HEK293 (cell line): ENCODE measurements at regions not wholly inside any gene's neighbourhood (a gene's known extent, or its start where the extent isn't known, plus 50 kb on each side); places are given as distances from the start of the nearest gene placed in this dataset.

Experiments
- CTCF ChIA-PET: fragments of 350-600 bp; formaldehyde crosslinking; extraction: SDS; loops from one replicate; lab custom pipeline; 2021; ENCODE audit warnings: antibody characterized with exemption; lab: Yijun Ruan, JAX
- POLR2A ChIA-PET: fragments of 300-600 bp; formaldehyde crosslinking; extraction: SDS; loops from one replicate; lab custom pipeline; 2020; ENCODE audit warnings: antibody characterized with exemption, inconsistent platforms; lab: Yijun Ruan, JAX
- H3K27ac ChIP-seq: fragments of 200-500 bp; sonication (Bioruptor generic); 2 replicates; pipeline ENCODE4 v1.5.1; 2014; ENCODE audit warnings: low read depth, low read length, control low read depth, inconsistent platforms; ENCODE audit errors: extremely low read depth
- H3K36me3 ChIP-seq, 2 experiments: fragments of 200-500 bp in 1 of 2; sonication (Bioruptor generic) in 1 of 2; 1 replicate in 1 of 2; 2 replicates in 1 of 2; pipeline ENCODE4 v1.5.1; 2014 to 2017; ENCODE audit warnings: inconsistent platforms in 2 of 2, low read length in 2 of 2; ENCODE audit not compliant: control insufficient read depth in 2 of 2, insufficient read depth in 1 of 2
- H3K4me1 ChIP-seq: fragments of 200-500 bp; sonication (Bioruptor generic); 2 replicates; pipeline ENCODE4 v1.5.1; 2014; ENCODE audit warnings: mild to moderate bottlenecking, low read length, inconsistent platforms; ENCODE audit not compliant: control insufficient read depth, insufficient read depth
- H3K4me3 ChIP-seq: 2 replicates; pipeline ENCODE4 v1.5.1; 2011; ENCODE audit warnings: low read depth, mild to moderate bottlenecking, control low read depth, low read length, moderate library complexity
- H3K9me3 ChIP-seq: fragments of 200-500 bp; sonication (Bioruptor generic); 2 replicates; pipeline ENCODE4 v1.5.1; 2014; ENCODE audit warnings: low read depth, low read length, inconsistent platforms; ENCODE audit not compliant: control insufficient read depth, insufficient read depth
- GLIS2 ChIP-seq: fragments of 450-650 bp; formaldehyde crosslinking; IDR thresholded peaks from 2 replicates; pipeline ENCODE4 v1.5.1; 2016; ENCODE audit warnings: missing biosample characterization, missing genetic modification characterization
- REPIN1 ChIP-seq: fragments of 450-650 bp; formaldehyde crosslinking; IDR thresholded peaks from 2 replicates; pipeline ENCODE4 v1.5.1; 2017; ENCODE audit warnings: missing biosample characterization, missing genetic modification characterization, low read depth
- SCRT2 ChIP-seq: fragments of 450-650 bp; formaldehyde crosslinking; IDR thresholded peaks from 2 replicates; pipeline ENCODE4 v1.5.1; 2016; ENCODE audit warnings: missing biosample characterization, missing genetic modification characterization
- SETDB1 ChIP-seq: IDR thresholded peaks from one replicate; pipeline ENCODE4 v1.6.1; 2017; ENCODE audit warnings: mild to moderate bottlenecking, low read length, moderate library complexity, mixed read lengths; ENCODE audit not compliant: insufficient read length
- TRIM28 ChIP-seq: IDR thresholded peaks from 2 replicates; pipeline ENCODE4 v1.6.1; 2011; ENCODE audit warnings: low read length, control low read depth, borderline replicate concordance
- TSHZ1 ChIP-seq: fragments of 450-650 bp; formaldehyde crosslinking; IDR thresholded peaks from 2 replicates; pipeline ENCODE4 v1.5.1; 2016; ENCODE audit warnings: missing biosample characterization, missing genetic modification characterization, borderline replicate concordance
- ZFHX2 ChIP-seq: fragments of 450-650 bp; formaldehyde crosslinking; conservative IDR thresholded peaks from 2 replicates; pipeline ENCODE4 v1.5.1; 2016; ENCODE audit warnings: missing biosample characterization, missing genetic modification characterization
- ZNF132 ChIP-seq: fragments of 450-650 bp; formaldehyde crosslinking; IDR thresholded peaks from 2 replicates; pipeline ENCODE4 v1.5.1; 2017; ENCODE audit warnings: missing biosample characterization, missing genetic modification characterization, borderline replicate concordance
- ZNF324 ChIP-seq: fragments of 450-650 bp; formaldehyde crosslinking; IDR thresholded peaks from 2 replicates; pipeline ENCODE4 v1.5.1; 2016; ENCODE audit warnings: missing biosample characterization, missing genetic modification characterization
- ZNF394 ChIP-seq: fragments of 450-650 bp; formaldehyde crosslinking; IDR thresholded peaks from 2 replicates; pipeline ENCODE4 v1.5.1; 2016; ENCODE audit warnings: missing biosample characterization, missing genetic modification characterization, mild to moderate bottlenecking, moderate library complexity, borderline replicate concordance
- ZNF398 ChIP-seq: fragments of 450-650 bp; formaldehyde crosslinking; IDR thresholded peaks from 2 replicates; pipeline ENCODE4 v1.5.1; 2017; ENCODE audit warnings: missing biosample characterization, missing genetic modification characterization
- ZNF473 ChIP-seq: fragments of 450-650 bp; formaldehyde crosslinking; IDR thresholded peaks from 2 replicates; pipeline ENCODE4 v1.5.1; 2017; ENCODE audit warnings: missing biosample characterization, missing genetic modification characterization
- ZNF558 ChIP-seq: fragments of 450-650 bp; formaldehyde crosslinking; IDR thresholded peaks from 2 replicates; pipeline ENCODE4 v1.5.1; 2016; ENCODE audit warnings: missing biosample characterization, missing genetic modification characterization
- ZNF585B ChIP-seq: fragments of 450-650 bp; formaldehyde crosslinking; IDR thresholded peaks from 2 replicates; pipeline ENCODE4 v1.5.1; 2016; ENCODE audit warnings: missing biosample characterization, missing genetic modification characterization
- ZNF596 ChIP-seq: fragments of 450-650 bp; IDR thresholded peaks from 2 replicates; pipeline ENCODE4 v1.5.0; 2018; ENCODE audit warnings: missing biosample characterization, mild to moderate bottlenecking, missing genetic modification characterization, moderate library complexity
- ZNF629 ChIP-seq: fragments of 450-650 bp; formaldehyde crosslinking; IDR thresholded peaks from 2 replicates; pipeline ENCODE4 v1.5.1; 2017; ENCODE audit warnings: missing biosample characterization, missing genetic modification characterization
- ZNF707 ChIP-seq: fragments of 450-650 bp; formaldehyde crosslinking; IDR thresholded peaks from 2 replicates; pipeline ENCODE4 v1.5.1; 2016; ENCODE audit warnings: missing biosample characterization, missing genetic modification characterization
- ZNF843 ChIP-seq: fragments of 450-650 bp; formaldehyde crosslinking; IDR thresholded peaks from 2 replicates; pipeline ENCODE4 v1.5.1; 2016; ENCODE audit warnings: missing biosample characterization, missing genetic modification characterization
- ZXDB ChIP-seq: fragments of 450-650 bp; formaldehyde crosslinking; IDR thresholded peaks from 2 replicates; pipeline ENCODE4 v1.5.1; 2016; ENCODE audit warnings: missing biosample characterization, missing genetic modification characterization
- TF ChIP-seq, protein P1 (sequence below): fragments of 450-650 bp; IDR thresholded peaks from 2 replicates; pipeline ENCODE4 v1.5.1; 2018; ENCODE audit warnings: missing biosample characterization, missing genetic modification characterization
- TF ChIP-seq, protein P2 (sequence below): fragments of 450-650 bp; formaldehyde crosslinking; IDR thresholded peaks from 2 replicates; pipeline ENCODE4 v1.5.1; 2016; ENCODE audit warnings: missing biosample characterization, missing genetic modification characterization

- POLR2A ChIA-PET: no interaction called here
- Histone ChIP-seq H3K9me3 (peaks cover 4% of the 10 kb centered on the region), H3K36me3 (no peaks in the 10 kb centered on the region), H3K27ac (no peak overlapping the region)
- CTCF ChIA-PET: no interaction called here
- TF ChIP-seq ZNF585B (tag by site-specific recombination) (peak; percentile 83), ZNF324 (tag by site-specific recombination) (no peak), TRIM28 (peak; percentile 70; the same call in 1 of the 2 replicates), ZNF707 (tag by site-specific recombination) (no peak), ZFHX2 (tag by site-specific recombination) (no peak), ZXDB (tag by site-specific recombination) (no peak), ZNF394 (no peak), GLIS2 (tag by site-specific recombination) (no peak), SETDB1 (peak; percentile 24), ZNF596 (tag by site-specific recombination) (no peak)
- TF ChIP-seq, all 188 proteins: peak for 3
- no peaks in the 10 kb centered on the region for H3K4me1 ChIP-seq
- no peak overlapping the region for H3K4me3 ChIP-seq
These were observed 321.2 kb upstream of the ID4 start for GRCh38 chr6:19515939-19516338.

GRCh38 chr6:19519941-19520340 lies 317.2 kb upstream of the ID4 start:
- no peaks in the 10 kb centered on the region; the same call in 1 of the 2 replicates for H3K9me3 ChIP-seq
- H3K36me3 ChIP-seq: no peaks in the 10 kb centered on the region
- ChIA-PET CTCF (no interaction called here), POLR2A (no interaction called here)
- H3K4me1 ChIP-seq: no peaks in the 10 kb centered on the region
- no peak overlapping the region for H3K4me3 ChIP-seq
- H3K27ac ChIP-seq: no peak overlapping the region
- no peak for TF ChIP-seq ZNF473
- TF ChIP-seq ZNF843 (tag by site-specific recombination): no peak
- no peak for TF ChIP-seq REPIN1 (tag by site-specific recombination)
- TF ChIP-seq SCRT2 (tag by site-specific recombination): peak; percentile 14; the same call in 1 of the 2 replicates

DNA sequence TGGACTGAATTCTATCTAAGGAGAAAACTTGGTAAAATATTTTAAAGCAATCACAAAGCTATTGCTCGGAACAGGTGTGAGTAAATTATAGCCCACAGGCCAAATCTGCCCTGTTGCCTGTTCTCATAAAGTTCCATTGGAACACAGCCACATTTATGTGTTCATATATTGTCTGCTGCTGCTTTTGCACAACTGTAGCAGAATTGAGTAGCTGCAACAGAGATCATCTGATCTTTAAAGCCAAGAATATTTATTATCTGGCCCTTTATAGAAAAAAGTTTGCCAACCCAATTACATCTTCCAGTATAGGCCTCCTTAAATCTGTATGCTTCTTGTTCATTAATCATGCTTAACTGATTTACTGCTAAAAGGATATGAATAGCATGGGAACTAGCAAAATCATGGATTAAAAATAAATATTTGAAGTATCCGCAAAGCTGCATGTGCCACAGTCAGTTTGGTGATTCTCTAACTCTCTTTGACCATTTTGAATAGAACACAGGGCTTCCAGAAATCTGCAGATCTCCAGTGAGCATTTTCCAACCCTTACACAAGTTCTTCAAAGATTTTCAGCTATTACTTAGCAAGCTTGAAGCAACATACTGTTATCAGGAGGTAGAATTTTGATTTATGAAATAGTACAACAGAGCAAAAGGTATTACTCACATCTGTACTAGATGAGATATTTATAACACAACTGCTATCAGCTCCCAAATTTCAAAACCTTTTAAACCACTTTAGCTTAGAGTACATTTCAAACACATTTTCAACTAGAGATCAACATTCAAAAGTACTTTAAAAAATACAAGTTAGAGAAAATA lies 312.6 kb upstream of the ID4 start:
- POLR2A ChIA-PET: interaction anchor here (2.0 kb wide), 1 partner anchor 313 kb away, joined by 5 read pairs; the partner anchor contains the start of gene ID4
- no peak overlapping the region for H3K4me3 ChIP-seq
- TF ChIP-seq TSHZ1: no peak
- TF ChIP-seq ZNF558 (tag by site-specific recombination): no peak
- no peak for TF ChIP-seq ZNF398 (tag by site-specific recombination)
- TF ChIP-seq, protein P1, sequence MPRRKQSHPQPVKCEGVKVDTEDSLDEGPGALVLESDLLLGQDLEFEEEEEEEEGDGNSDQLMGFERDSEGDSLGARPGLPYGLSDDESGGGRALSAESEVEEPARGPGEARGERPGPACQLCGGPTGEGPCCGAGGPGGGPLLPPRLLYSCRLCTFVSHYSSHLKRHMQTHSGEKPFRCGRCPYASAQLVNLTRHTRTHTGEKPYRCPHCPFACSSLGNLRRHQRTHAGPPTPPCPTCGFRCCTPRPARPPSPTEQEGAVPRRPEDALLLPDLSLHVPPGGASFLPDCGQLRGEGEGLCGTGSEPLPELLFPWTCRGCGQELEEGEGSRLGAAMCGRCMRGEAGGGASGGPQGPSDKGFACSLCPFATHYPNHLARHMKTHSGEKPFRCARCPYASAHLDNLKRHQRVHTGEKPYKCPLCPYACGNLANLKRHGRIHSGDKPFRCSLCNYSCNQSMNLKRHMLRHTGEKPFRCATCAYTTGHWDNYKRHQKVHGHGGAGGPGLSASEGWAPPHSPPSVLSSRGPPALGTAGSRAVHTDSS: no peak
- no peak for TF ChIP-seq ZNF629 (tag by site-specific recombination)
- TF ChIP-seq, protein P2, sequence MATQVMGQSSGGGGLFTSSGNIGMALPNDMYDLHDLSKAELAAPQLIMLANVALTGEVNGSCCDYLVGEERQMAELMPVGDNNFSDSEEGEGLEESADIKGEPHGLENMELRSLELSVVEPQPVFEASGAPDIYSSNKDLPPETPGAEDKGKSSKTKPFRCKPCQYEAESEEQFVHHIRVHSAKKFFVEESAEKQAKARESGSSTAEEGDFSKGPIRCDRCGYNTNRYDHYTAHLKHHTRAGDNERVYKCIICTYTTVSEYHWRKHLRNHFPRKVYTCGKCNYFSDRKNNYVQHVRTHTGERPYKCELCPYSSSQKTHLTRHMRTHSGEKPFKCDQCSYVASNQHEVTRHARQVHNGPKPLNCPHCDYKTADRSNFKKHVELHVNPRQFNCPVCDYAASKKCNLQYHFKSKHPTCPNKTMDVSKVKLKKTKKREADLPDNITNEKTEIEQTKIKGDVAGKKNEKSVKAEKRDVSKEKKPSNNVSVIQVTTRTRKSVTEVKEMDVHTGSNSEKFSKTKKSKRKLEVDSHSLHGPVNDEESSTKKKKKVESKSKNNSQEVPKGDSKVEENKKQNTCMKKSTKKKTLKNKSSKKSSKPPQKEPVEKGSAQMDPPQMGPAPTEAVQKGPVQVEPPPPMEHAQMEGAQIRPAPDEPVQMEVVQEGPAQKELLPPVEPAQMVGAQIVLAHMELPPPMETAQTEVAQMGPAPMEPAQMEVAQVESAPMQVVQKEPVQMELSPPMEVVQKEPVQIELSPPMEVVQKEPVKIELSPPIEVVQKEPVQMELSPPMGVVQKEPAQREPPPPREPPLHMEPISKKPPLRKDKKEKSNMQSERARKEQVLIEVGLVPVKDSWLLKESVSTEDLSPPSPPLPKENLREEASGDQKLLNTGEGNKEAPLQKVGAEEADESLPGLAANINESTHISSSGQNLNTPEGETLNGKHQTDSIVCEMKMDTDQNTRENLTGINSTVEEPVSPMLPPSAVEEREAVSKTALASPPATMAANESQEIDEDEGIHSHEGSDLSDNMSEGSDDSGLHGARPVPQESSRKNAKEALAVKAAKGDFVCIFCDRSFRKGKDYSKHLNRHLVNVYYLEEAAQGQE (tag by site-specific recombination): no peak
- no peak for TF ChIP-seq ZNF132 (tag by site-specific recombination)

More for the DNA sequence above, 312.6 kb upstream of the ID4 start:
- CTCF ChIA-PET: interaction anchor here (0.5 to 0.6 kb wide), 2 partner anchors 231 to 537 kb away, joined by 3 read pairs; no protein-coding TSS in a partner anchor
- no peaks in the 10 kb centered on the region for H3K4me1 ChIP-seq
- no peak overlapping the region for H3K27ac ChIP-seq
- no peaks in the 10 kb centered on the region for H3K36me3 ChIP-seq
- H3K9me3 ChIP-seq: no peaks in the 10 kb centered on the region
